HG02759 (cell line): ENCODE measurements at regions not wholly inside any gene's neighbourhood (a gene's known extent, or its start where the extent isn't known, plus 50 kb on each side); places are given as distances from the start of the nearest gene placed in this dataset.
"Not testable (repeated sequence)": the region's sequence is repeated elsewhere in the genome, so short reads cannot be mapped to it uniquely, and the experiment has no call there.

ENCODE experiments used
- ATAC-seq: cut with Tn5 transposase; IDR thresholded peaks from one replicate; pipeline ENCODE4 v1.9.1; 2021; ENCODE audit warnings: mild to moderate bottlenecking, moderate library complexity; ENCODE audit not compliant: unreplicated experiment

- ATAC-seq, result no peak
Measured at GRCh38 chr4:181863856-181864255, 379.3 kb upstream of the TENM3 start.

GRCh38 chr4:181870326-181870725, 372.9 kb upstream of the TENM3 start:
- ATAC-seq, result no peak

- no peak for ATAC-seq
Measured at GRCh38 chr4:181874602-181875001, 368.6 kb upstream of the TENM3 start.

GRCh38 chr4:181877329-181877848, 365.8 kb upstream of the TENM3 start:
- no peak for ATAC-seq

GRCh38 chr4:181890031-181890430, 353.2 kb upstream of the TENM3 start:
- ATAC-seq, result no peak

- no peak for ATAC-seq
Measured at GRCh38 chr4:181890911-181891310, 352.3 kb upstream of the TENM3 start.

- ATAC-seq, result no peak
Measured at GRCh38 chr4:181896614-181897013, 346.6 kb upstream of the TENM3 start.

GRCh38 chr4:181897935-181898334, 345.3 kb upstream of the TENM3 start:
- no peak for ATAC-seq

GRCh38 chr4:181902404-181902803, 340.8 kb upstream of the TENM3 start:
- ATAC-seq, result not testable (repeated sequence)

- no peak for ATAC-seq
Measured at GRCh38 chr4:181905708-181906107, 337.5 kb upstream of the TENM3 start.

GRCh38 chr4:181908168-181908567, 335.0 kb upstream of the TENM3 start:
- ATAC-seq, result no peak

GRCh38 chr4:181909368-181909767, 333.8 kb upstream of the TENM3 start:
- ATAC-seq, result no peak

- ATAC-seq, result no peak
Measured at GRCh38 chr4:181911420-181911819, 331.8 kb upstream of the TENM3 start.

GRCh38 chr4:181933471-181933870, 309.7 kb upstream of the TENM3 start:
- ATAC-seq, result no peak

GRCh38 chr4:181938631-181939030, 304.6 kb upstream of the TENM3 start:
- ATAC-seq, result no peak

- no peak for ATAC-seq
Measured at GRCh38 chr4:181939199-181939945, 303.8 kb upstream of the TENM3 start.

- ATAC-seq, result no peak
Measured at GRCh38 chr4:181944527-181944926, 298.7 kb upstream of the TENM3 start.

GRCh38 chr4:181946902-181947301, 296.3 kb upstream of the TENM3 start:
- no peak for ATAC-seq

- no peak for ATAC-seq
Measured at GRCh38 chr4:181948839-181949382, 294.3 kb upstream of the TENM3 start.

- ATAC-seq, result no peak
Measured at GRCh38 chr4:181949704-181950312, 293.4 kb upstream of the TENM3 start.

- ATAC-seq, result no peak
Measured at GRCh38 chr4:181950372-181951127, 292.7 kb upstream of the TENM3 start.
